Thoracic aorta (tissue), 2 donors: ENCODE measurements at regions not wholly inside any gene's neighbourhood (a gene's known extent, or its start where the extent isn't known, plus 50 kb on each side); places are given as distances from the start of the nearest gene placed in this dataset.

Experiments used
- ATAC-seq: fragments of 150-250 bp; one replicate; pipeline ENCODE4 v1.8.0; 2017; ENCODE audit warnings: low read depth; ENCODE audit not compliant: insufficient number of reproducible peaks, low FRiP score
- DNase-seq: peaks from one replicate; pipeline ENCODE4 v3.0.0-alpha.2; 2020; ENCODE audit warnings: low spot score
- H3K27ac ChIP-seq, 2 donors: fragments of 200-600 bp; sonication (generic); 1 replicate in 1 of 2; 2 replicates in 1 of 2; pipeline ENCODE4 v1.5.1; 2016; ENCODE audit warnings: mild to moderate bottlenecking in 2 of 2, moderate library complexity in 2 of 2
- H3K27me3 ChIP-seq: fragments of 200-600 bp; sonication (generic); replicated peaks from 2 replicates; pipeline ENCODE4 v1.6.0; 2016; ENCODE audit warnings: mild to moderate bottlenecking; ENCODE audit not compliant: insufficient read depth
- H3K36me3 ChIP-seq: fragments of 200-600 bp; sonication (generic); one replicate; pipeline ENCODE4 v1.5.1; 2016
- H3K4me1 ChIP-seq, 2 donors: fragments of 200-600 bp; sonication (generic); 1 replicate in 1 of 2; 2 replicates in 1 of 2; pipeline versions ENCODE4 v1.5.1 to v1.6.0; 2016; ENCODE audit warnings: low read depth in 2 of 2, mild to moderate bottlenecking in 1 of 2; ENCODE audit not compliant: control insufficient read depth in 1 of 2
- H3K4me3 ChIP-seq: fragments of 200-600 bp; sonication (generic); 2 replicates; pipeline ENCODE4 v1.5.1; 2016; ENCODE audit warnings: mild to moderate bottlenecking
- H3K9me3 ChIP-seq: fragments of 200-600 bp; sonication (generic); 2 replicates; pipeline ENCODE4 v1.5.1; 2016
- CTCF ChIP-seq: fragments of 200-600 bp; sonication (generic); IDR thresholded peaks from one replicate; pipeline ENCODE4 v1.5.1; 2019; ENCODE audit warnings: antibody characterized with exemption

- no peak for TF ChIP-seq CTCF
- DNase-seq: no peak
- H3K27me3 ChIP-seq: no peaks in the 10 kb centered on the region
- ATAC-seq: no peak
- H3K9me3 ChIP-seq: no peaks in the 10 kb centered on the region
- H3K36me3 ChIP-seq: no peaks in the 10 kb centered on the region
- no peaks in the 10 kb centered on the region for H3K4me1 ChIP-seq
- no peak overlapping the region for H3K27ac ChIP-seq
- H3K4me3 ChIP-seq: no peak overlapping the region
Measured at GRCh38 chr20:5416086-5416485, 99.3 kb upstream of the PROKR2 start.

GRCh38 chr20:5413394-5413793 is 96.6 kb upstream of the PROKR2 start:
- no peak overlapping the region for H3K27ac ChIP-seq
- no peak for TF ChIP-seq CTCF
- DNase-seq (no peak), ATAC-seq (no peak)
- H3K9me3 ChIP-seq: no peaks in the 10 kb centered on the region
- no peaks in the 10 kb centered on the region for H3K36me3 ChIP-seq
- no peaks in the 10 kb centered on the region for H3K27me3 ChIP-seq
- no peaks in the 10 kb centered on the region for H3K4me1 ChIP-seq
- H3K4me3 ChIP-seq: no peak overlapping the region

GRCh38 chr20:5410470-5410869 is 93.7 kb upstream of the PROKR2 start:
- no peak for ATAC-seq
- no peak for DNase-seq
- no peak overlapping the region for H3K4me3 ChIP-seq
- no peak overlapping the region for H3K27ac ChIP-seq
- no peaks in the 10 kb centered on the region for H3K4me1 ChIP-seq
- TF ChIP-seq CTCF: no peak
- no peaks in the 10 kb centered on the region for H3K36me3 ChIP-seq
- H3K27me3 ChIP-seq: no peaks in the 10 kb centered on the region
- H3K9me3 ChIP-seq: no peaks in the 10 kb centered on the region

GRCh38 chr20:5402903-5403531 is 86.3 kb upstream of the PROKR2 start:
- no peak for TF ChIP-seq CTCF
- Histone ChIP-seq H3K27me3 (no peaks in the 10 kb centered on the region), H3K4me3 (no peak overlapping the region), H3K27ac (no peak overlapping the region), H3K9me3 (no peaks in the 10 kb centered on the region), H3K36me3 (no peaks in the 10 kb centered on the region), H3K4me1 (no peaks in the 10 kb centered on the region)
- ATAC-seq: no peak
- DNase-seq: no peak

- Histone ChIP-seq H3K36me3 (no peaks in the 10 kb centered on the region), H3K27ac (no peak overlapping the region), H3K4me3 (no peak overlapping the region), H3K27me3 (no peaks in the 10 kb centered on the region), H3K9me3 (no peaks in the 10 kb centered on the region), H3K4me1 (no peaks in the 10 kb centered on the region)
- DNase-seq: no peak
- no peak for TF ChIP-seq CTCF
- ATAC-seq: no peak
Measured at GRCh38 chr20:5401277-5401875, 84.6 kb upstream of the PROKR2 start.
